Endothelial cell of umbilical vein (primary cell): ENCODE measurements at regions not wholly inside any gene's neighbourhood (a gene's known extent, or its start where the extent isn't known, plus 50 kb on each side); places are given as distances from the start of the nearest gene placed in this dataset.

Source experiments
- BruUV-seq: library from RNA; stranded (reverse); fragments of 400-500 nt; replicated peaks from 2 replicates; lab custom pipeline; 2021; lab: Mats Ljungman, UMichigan
- CTCF ChIA-PET: fragments of 300-600, 350-600 bp; sonication (Branson Sonifier 250); formaldehyde crosslinking; loops from one replicate; lab custom pipeline; 2021; ENCODE audit warnings: antibody characterized with exemption, inconsistent platforms; lab: Charles Lee
- POLR2A ChIA-PET: fragments of 300-600, 350-600 bp; sonication (Branson Sonifier 250); formaldehyde crosslinking; loops from one replicate; lab custom pipeline; 2021; ENCODE audit warnings: antibody characterized with exemption, inconsistent platforms; lab: Charles Lee
- DNase-seq: peaks from one replicate; pipeline ENCODE4 v3.0.0-alpha.2; 2011; ENCODE audit warnings: low read depth, low spot score
- FAIRE-seq: peaks from 2 replicates; lab custom pipeline; 2011; peaks lifted over from hg19 to GRCh38; lab: Jason Lieb, UNC
- H2AFZ ChIP-seq: 2 replicates; pipeline ENCODE4 v1.6.0; 2012; ENCODE audit warnings: low read depth, low read length, control low read depth, inconsistent platforms
- H3K27ac ChIP-seq: 2 replicates; pipeline ENCODE4 v1.5.1; 2011; ENCODE audit warnings: low read depth, mild to moderate bottlenecking, control low read depth, low read length, moderate library complexity; ENCODE audit not compliant: insufficient read depth
- H3K27me3 ChIP-seq, 2 experiments: 2 replicates each; pipeline versions ENCODE4 v1.6.0 to v1.6.1; 2011; ENCODE audit warnings: low read length in 2 of 2, mixed read lengths in 1 of 2; ENCODE audit not compliant: control insufficient read depth in 2 of 2, insufficient read depth in 2 of 2
- H3K36me3 ChIP-seq, 2 experiments: 2 replicates in 1 of 2; 3 replicates in 1 of 2; pipeline ENCODE4 v1.5.1; 2011; ENCODE audit warnings: low read length in 2 of 2, mild to moderate bottlenecking in 1 of 2, moderate library complexity in 1 of 2; ENCODE audit not compliant: control insufficient read depth in 2 of 2, insufficient read depth in 2 of 2; ENCODE audit errors: extremely low read depth in 1 of 2
- H3K4me1 ChIP-seq: 3 replicates; pipeline ENCODE4 v1.5.1; 2011; ENCODE audit warnings: mild to moderate bottlenecking, low read length; ENCODE audit not compliant: control insufficient read depth, insufficient read depth; ENCODE audit errors: extremely low read depth
- H3K4me2 ChIP-seq: 2 replicates; pipeline ENCODE4 v1.6.1; 2011; ENCODE audit warnings: low read length, control low read depth, mixed read lengths; ENCODE audit not compliant: insufficient read depth
- H3K4me3 ChIP-seq, 3 experiments: fragments of 200-600 bp in 1 of 3; sonication (generic), shearing (Covaris generic) in 1 of 3; replicated peaks in 1 of 3; 2 replicates each; pipeline ENCODE4 v1.5.1; 2011 to 2016; ENCODE audit warnings: control low read depth in 3 of 3, low read length in 3 of 3, mild to moderate bottlenecking in 2 of 3, inconsistent platforms in 1 of 3, low read depth in 1 of 3, moderate library complexity in 1 of 3; ENCODE audit not compliant: insufficient read depth in 1 of 3
- H3K79me2 ChIP-seq: 2 replicates; pipeline ENCODE4 v1.6.0; 2012; ENCODE audit warnings: low read length, inconsistent platforms; ENCODE audit not compliant: control insufficient read depth, insufficient read depth
- H3K9ac ChIP-seq: replicated peaks from 2 replicates; pipeline ENCODE3; 2011; ENCODE audit warnings: low read length, control low read depth; ENCODE audit not compliant: insufficient read depth; ENCODE audit errors: extremely low read depth
- H3K9me1 ChIP-seq: replicated peaks from 3 replicates; pipeline ENCODE4 v1.6.0; 2011; ENCODE audit warnings: mild to moderate bottlenecking, low read length; ENCODE audit not compliant: control insufficient read depth, insufficient read depth; ENCODE audit errors: extremely low read depth
- H3K9me3 ChIP-seq: replicated peaks from 2 replicates; pipeline ENCODE4 v1.5.1; 2012; ENCODE audit warnings: low read length, inconsistent platforms; ENCODE audit not compliant: control insufficient read depth, insufficient read depth
- H4K20me1 ChIP-seq: replicated peaks from 2 replicates; pipeline ENCODE3; 2011; ENCODE audit warnings: mild to moderate bottlenecking, low read length; ENCODE audit not compliant: control insufficient read depth, insufficient read depth; ENCODE audit errors: extremely low read depth
- EZH2 ChIP-seq: IDR thresholded peaks from 2 replicates; pipeline ENCODE4 v1.6.1; 2012; ENCODE audit warnings: borderline replicate concordance, low read depth, mild to moderate bottlenecking, moderate library complexity, low read length, inconsistent platforms; ENCODE audit not compliant: severe bottlenecking
- FOS ChIP-seq: IDR thresholded peaks from 2 replicates; pipeline ENCODE4 v1.6.1; 2011; ENCODE audit warnings: mild to moderate bottlenecking, low read length, moderate library complexity, borderline replicate concordance; ENCODE audit not compliant: insufficient read depth
- JUN ChIP-seq: IDR thresholded peaks from 2 replicates; pipeline ENCODE4 v1.6.1; 2011; ENCODE audit warnings: borderline replicate concordance, low read depth; ENCODE audit not compliant: insufficient read length, insufficient read depth
- MYC ChIP-seq: IDR thresholded peaks from one replicate; pipeline ENCODE4 v1.6.1; 2011; ENCODE audit warnings: mild to moderate bottlenecking, low read depth, low read length
- POLR2A ChIP-seq: IDR thresholded peaks from 2 replicates; pipeline ENCODE4 v1.6.1; 2012; ENCODE audit warnings: low read depth, mild to moderate bottlenecking, control low read depth, low read length
- POLR2AphosphoS5 ChIP-seq: IDR thresholded peaks from 2 replicates; pipeline ENCODE4 v1.6.1; 2012; ENCODE audit warnings: low read depth, mild to moderate bottlenecking, control low read depth, low read length, moderate library complexity; ENCODE audit not compliant: insufficient read depth
- dilution Hi-C: fragments of 300-500 bp; cut with MboI; formaldehyde crosslinking; loops from one replicate; pipeline ENCODE4 v1.15.0; 2019; ENCODE audit warnings: low sequenced_read_pairs; ENCODE audit not compliant: extremely low pct_ligation_motif_present
- intact Hi-C: fragments of 100-400 bp; cut with micrococcal nuclease; formaldehyde crosslinking; loops from one replicate; pipeline ENCODE4 v1.10.0; 2022
- TF ChIP-seq, protein P1 (sequence below): IDR thresholded peaks from 2 replicates; pipeline ENCODE4 v1.6.1; 2011; ENCODE audit not compliant: insufficient read depth, insufficient read length
- TF ChIP-seq, protein P2 (sequence below), 2 donors: IDR thresholded peaks; 1 replicate in 1 of 2; 2 replicates in 1 of 2; pipeline ENCODE4 v1.5.1; 2011; ENCODE audit warnings: low read length in 2 of 2, mild to moderate bottlenecking in 2 of 2, moderate library complexity in 2 of 2, control low read depth in 1 of 2, inconsistent platforms in 1 of 2, low read depth in 1 of 2; ENCODE audit not compliant: insufficient read depth in 1 of 2; ENCODE audit errors: extremely low read depth in 1 of 2

DNA sequence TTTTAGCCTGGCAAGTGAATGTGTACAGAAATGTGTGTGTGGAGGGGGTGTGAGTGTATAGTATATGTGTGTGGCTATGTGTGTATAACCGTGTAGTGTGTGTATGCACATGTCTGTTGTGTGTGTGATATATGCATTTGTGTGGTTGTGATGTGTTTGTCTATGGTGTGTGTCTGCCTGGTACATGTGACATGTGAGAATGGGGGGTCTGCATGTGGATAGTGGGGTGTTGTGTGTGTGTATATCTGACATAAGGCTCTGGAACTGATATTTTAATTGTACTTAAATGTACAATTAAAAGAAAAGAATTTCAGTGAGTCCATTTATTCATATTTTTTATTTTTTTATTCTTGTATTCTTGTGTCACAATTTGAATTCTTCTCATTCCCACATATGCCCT is 57.2 kb upstream of the CNR1 start:
- Histone ChIP-seq H3K9ac (no peak overlapping the region), H3K27ac (no peak overlapping the region), H3K27me3 (no peaks in the 10 kb centered on the region), H3K9me3 (no peaks in the 10 kb centered on the region), H3K36me3 (no peaks in the 10 kb centered on the region), H3K4me1 (no peaks in the 10 kb centered on the region), H3K4me2 (no peak overlapping the region), H4K20me1 (no peaks in the 10 kb centered on the region), H2AFZ (no peak overlapping the region), H3K9me1 (no peaks in the 10 kb centered on the region), H3K79me2 (no peaks in the 10 kb centered on the region), H3K4me3 (no peak overlapping the region)
- dilution Hi-C loops = no loop called here
- ChIA-PET CTCF (no interaction called here), POLR2A (no interaction called here)
- DNase-seq (no peak), FAIRE-seq (no peak)
- no TSS peak for BruUV-seq
- intact Hi-C loops = no loop called here
- TF ChIP-seq JUN (no peak), EZH2 (no peak), FOS (no peak), POLR2AphosphoS5 (no peak), POLR2A (no peak), MYC (no peak)
- TF ChIP-seq, protein P1, sequence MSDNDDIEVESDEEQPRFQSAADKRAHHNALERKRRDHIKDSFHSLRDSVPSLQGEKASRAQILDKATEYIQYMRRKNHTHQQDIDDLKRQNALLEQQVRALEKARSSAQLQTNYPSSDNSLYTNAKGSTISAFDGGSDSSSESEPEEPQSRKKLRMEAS = no peak
- TF ChIP-seq, protein P2, sequence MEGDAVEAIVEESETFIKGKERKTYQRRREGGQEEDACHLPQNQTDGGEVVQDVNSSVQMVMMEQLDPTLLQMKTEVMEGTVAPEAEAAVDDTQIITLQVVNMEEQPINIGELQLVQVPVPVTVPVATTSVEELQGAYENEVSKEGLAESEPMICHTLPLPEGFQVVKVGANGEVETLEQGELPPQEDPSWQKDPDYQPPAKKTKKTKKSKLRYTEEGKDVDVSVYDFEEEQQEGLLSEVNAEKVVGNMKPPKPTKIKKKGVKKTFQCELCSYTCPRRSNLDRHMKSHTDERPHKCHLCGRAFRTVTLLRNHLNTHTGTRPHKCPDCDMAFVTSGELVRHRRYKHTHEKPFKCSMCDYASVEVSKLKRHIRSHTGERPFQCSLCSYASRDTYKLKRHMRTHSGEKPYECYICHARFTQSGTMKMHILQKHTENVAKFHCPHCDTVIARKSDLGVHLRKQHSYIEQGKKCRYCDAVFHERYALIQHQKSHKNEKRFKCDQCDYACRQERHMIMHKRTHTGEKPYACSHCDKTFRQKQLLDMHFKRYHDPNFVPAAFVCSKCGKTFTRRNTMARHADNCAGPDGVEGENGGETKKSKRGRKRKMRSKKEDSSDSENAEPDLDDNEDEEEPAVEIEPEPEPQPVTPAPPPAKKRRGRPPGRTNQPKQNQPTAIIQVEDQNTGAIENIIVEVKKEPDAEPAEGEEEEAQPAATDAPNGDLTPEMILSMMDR (IDR thresholded peaks at IDR 0.05; ENCODE audit: extremely low read depth in 1 of 2, insufficient read depth in 1 of 2, low read depth in 1 of 2, low read length in 2 of 2) = no peak
